HEK293T (cell line): ENCODE measurements at regions not wholly inside any gene's neighbourhood (a gene's known extent, or its start where the extent isn't known, plus 50 kb on each side); places are given as distances from the start of the nearest gene placed in this dataset.

Experiments used
- PKNOX1 ChIP-seq: fragments of 450-650 bp; IDR thresholded peaks from 2 replicates; pipeline ENCODE4 v1.6.1; 2016
- SUZ12 ChIP-seq: fragments of 450-650 bp; IDR thresholded peaks from 2 replicates; pipeline ENCODE4 v1.6.1; 2016; ENCODE audit warnings: mild to moderate bottlenecking
- TARDBP ChIP-seq: fragments of 450-650 bp; IDR thresholded peaks from 2 replicates; pipeline ENCODE4 v1.6.1; 2016

- TF ChIP-seq SUZ12 (no peak), TARDBP (no peak), PKNOX1 (no peak)
Observed at GRCh38 chr7:68544851-68545250, 1053.4 kb upstream of the AUTS2 start.
